ENCODE measurements at regions not wholly inside any gene's neighbourhood (a gene's known extent, or its start where the extent isn't known, plus 50 kb on each side); places are given as distances from the start of the nearest gene placed in this dataset.

GRCh38 chr1:185634704-185635103 is 99.5 kb upstream of the HMCN1 start:
- H3K79me2 ChIP-seq (ENCODE audit: insufficient read depth, low read length): no peaks in the 10 kb centered on the region
- H2BK12ac ChIP-seq (ENCODE audit: insufficient read length, low read depth, low read length): no peak overlapping the region
- H3K9me3 Mint-ChIP-seq: peaks cover 34 to 40% of the 10 kb centered on the region in 2 experiments
- H3K36me3 Mint-ChIP-seq (ENCODE audit: insufficient read depth in 1 of 3, low read depth in 3 of 3): peaks cover 23 to 46% (median 35%) of the 10 kb centered on the region in 3 experiments
- H4K91ac ChIP-seq (ENCODE audit: insufficient read length, low read depth, low read length): no peak overlapping the region
- no peak overlapping the region for H3K18ac ChIP-seq (ENCODE audit: insufficient read length, low read depth, low read length)
- no peak overlapping the region for H3T11ph ChIP-seq (ENCODE audit: low read length)
- peaks cover 4 to 5% of the 10 kb centered on the region in 2 experiments; a peak in 3 of 4 replicates for H3K4me1 Mint-ChIP-seq
- no peaks in the 10 kb centered on the region for H3K23me2 ChIP-seq (ENCODE audit: insufficient read length, low read depth, low read length, poor library complexity, severe bottlenecking)
- no peak for TF ChIP-seq CTCF (conservative IDR thresholded peaks at IDR 0.05)
- DNase-seq: no peak
- no peak overlapping the region for H2BK5ac ChIP-seq (ENCODE audit: insufficient read length, low read length)
- H3K23ac ChIP-seq (ENCODE audit: insufficient read length, low read depth, low read length): no peak overlapping the region
- H3K27ac ChIP-seq (ENCODE audit: insufficient read length, low read depth, low read length): no peak overlapping the region
- no peaks in the 10 kb centered on the region for H4K20me1 ChIP-seq (ENCODE audit: control insufficient read depth, insufficient read depth, insufficient read length)
- no peak overlapping the region for H3K4ac ChIP-seq (ENCODE audit: low read depth, low read length)
- H2BK15ac ChIP-seq (ENCODE audit: low read depth, low read length): no peak overlapping the region
- H3K9ac ChIP-seq (ENCODE audit: extremely low read depth, insufficient read length, low read length): no peak overlapping the region
- no CpG with 5 or more reads among the region's 4 CpGs for WGBS (ENCODE audit: extremely low coverage, insufficient read length, low lambda C conversion rate)
- no peak overlapping the region for H3K27ac Mint-ChIP-seq
- no peaks in the 10 kb centered on the region for H3K79me1 ChIP-seq (ENCODE audit: insufficient read depth, low read depth, low read length, poor library complexity, severe bottlenecking)
- no peak overlapping the region for H2AFZ ChIP-seq (ENCODE audit: low read length)
- H4K5ac ChIP-seq (ENCODE audit: insufficient read length, low read depth, low read length): no peak overlapping the region
- no peaks in the 10 kb centered on the region for H3K27me3 ChIP-seq (ENCODE audit: insufficient read depth, low read length)
- H2BK20ac ChIP-seq (ENCODE audit: low read depth, low read length, poor library complexity, severe bottlenecking): no peak overlapping the region
- no peak overlapping the region for H2AK5ac ChIP-seq (ENCODE audit: insufficient read length, low read length)
- no peaks in the 10 kb centered on the region; the same call in none of the 2 replicates for H3K27me3 Mint-ChIP-seq (ENCODE audit: low read depth)
- H3K4me3 Mint-ChIP-seq: no peak overlapping the region
- H3K4me2 ChIP-seq (ENCODE audit: insufficient read depth, insufficient read length, low read length): no peak overlapping the region
- no peak overlapping the region for H2BK120ac ChIP-seq (ENCODE audit: low read depth, low read length, poor library complexity, severe bottlenecking)
- H3K56ac ChIP-seq (ENCODE audit: insufficient read length, low read depth, low read length): no peak overlapping the region
- H3K14ac ChIP-seq (ENCODE audit: insufficient read depth, low read length): no peak overlapping the region
- H4K8ac ChIP-seq (replicated peaks; ENCODE audit: insufficient read length, low read depth, low read length): no peak overlapping the region
- peaks cover 5% of the 10 kb centered on the region for H3K9me3 ChIP-seq (ENCODE audit: control insufficient read depth, low read depth, low read length)
- no peaks in the 10 kb centered on the region for H3K4me1 ChIP-seq (ENCODE audit: insufficient read depth, low read length)

Data from H9 (cell line).